Body of pancreas (tissue), 4 donors: ENCODE measurements at regions not wholly inside any gene's neighbourhood (a gene's known extent, or its start where the extent isn't known, plus 50 kb on each side); places are given as distances from the start of the nearest gene placed in this dataset.

ENCODE experiments used
- POLR2A ChIP-seq, 3 donors: fragments of 450-650 bp; IDR thresholded peaks; one replicate each; pipeline ENCODE4 v1.6.1; 2016; ENCODE audit warnings: antibody characterized with exemption in 3 of 3, mild to moderate bottlenecking in 2 of 3
- TF ChIP-seq, protein P1 (sequence below), 7 experiments: fragments of 450-650 bp in 4 of 7; fragments of 200-600 bp in 3 of 7; sonication (generic) in 3 of 7; IDR thresholded peaks; one replicate each; pipeline ENCODE4 v1.5.1; 2016 to 2019; ENCODE audit warnings: antibody characterized with exemption in 7 of 7

- TF ChIP-seq, protein P1, sequence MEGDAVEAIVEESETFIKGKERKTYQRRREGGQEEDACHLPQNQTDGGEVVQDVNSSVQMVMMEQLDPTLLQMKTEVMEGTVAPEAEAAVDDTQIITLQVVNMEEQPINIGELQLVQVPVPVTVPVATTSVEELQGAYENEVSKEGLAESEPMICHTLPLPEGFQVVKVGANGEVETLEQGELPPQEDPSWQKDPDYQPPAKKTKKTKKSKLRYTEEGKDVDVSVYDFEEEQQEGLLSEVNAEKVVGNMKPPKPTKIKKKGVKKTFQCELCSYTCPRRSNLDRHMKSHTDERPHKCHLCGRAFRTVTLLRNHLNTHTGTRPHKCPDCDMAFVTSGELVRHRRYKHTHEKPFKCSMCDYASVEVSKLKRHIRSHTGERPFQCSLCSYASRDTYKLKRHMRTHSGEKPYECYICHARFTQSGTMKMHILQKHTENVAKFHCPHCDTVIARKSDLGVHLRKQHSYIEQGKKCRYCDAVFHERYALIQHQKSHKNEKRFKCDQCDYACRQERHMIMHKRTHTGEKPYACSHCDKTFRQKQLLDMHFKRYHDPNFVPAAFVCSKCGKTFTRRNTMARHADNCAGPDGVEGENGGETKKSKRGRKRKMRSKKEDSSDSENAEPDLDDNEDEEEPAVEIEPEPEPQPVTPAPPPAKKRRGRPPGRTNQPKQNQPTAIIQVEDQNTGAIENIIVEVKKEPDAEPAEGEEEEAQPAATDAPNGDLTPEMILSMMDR (IDR thresholded peaks at IDR 0.05), result no peak
- TF ChIP-seq POLR2A (IDR thresholded peaks at IDR 0.05), result no peak
Measured at GRCh38 chr1:170307426-170307825, 161.7 kb downstream of the NTMT2 start.
